Astrocyte of the spinal cord (primary cell): ENCODE measurements at regions not wholly inside any gene's neighbourhood (a gene's known extent, or its start where the extent isn't known, plus 50 kb on each side); places are given as distances from the start of the nearest gene placed in this dataset.

Experiments
- DNase-seq: peaks from one replicate; pipeline ENCODE4 v3.0.0; 2011; ENCODE audit warnings: low read depth, low spot score
- H3K4me3 ChIP-seq: 2 replicates; pipeline ENCODE4 v1.5.1; 2011; ENCODE audit warnings: low read depth, mild to moderate bottlenecking, low read length, moderate library complexity
- in situ Hi-C: cut with HindIII; loops from 2 replicates; pipeline ENCODE4 v1.10.0; 2017; ENCODE audit warnings: low sequenced_read_pairs
- TF ChIP-seq, protein P1 (sequence below): IDR thresholded peaks from 2 replicates; pipeline ENCODE4 v1.5.1; 2012; ENCODE audit warnings: low read depth, mild to moderate bottlenecking, low read length, inconsistent platforms

GRCh38 chr12:87930033-87930432, 99.2 kb downstream of the C12orf50 start:
- in situ Hi-C loops = no loop called here

DNA sequence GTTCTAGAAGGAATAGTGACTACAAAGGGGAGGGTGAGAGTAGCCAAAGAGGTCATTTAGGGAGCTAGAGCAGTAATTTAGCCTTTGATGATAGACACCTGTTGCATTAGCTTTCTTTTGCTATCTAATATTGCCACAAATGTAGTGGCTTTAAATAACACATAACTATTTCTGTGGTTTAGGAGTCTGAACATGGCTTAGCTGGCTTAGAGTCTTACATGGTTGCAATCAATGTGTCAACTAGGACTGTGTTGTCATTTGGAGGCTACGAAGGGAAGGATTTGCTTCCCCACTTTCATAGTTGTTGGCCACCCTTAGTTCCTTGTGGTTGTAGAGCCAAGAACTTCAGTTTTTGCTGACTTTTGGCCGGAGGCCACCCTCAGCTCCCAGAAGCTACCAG, 99.9 kb downstream of the C12orf50 start:
- no peak overlapping the region for H3K4me3 ChIP-seq
- in situ Hi-C loops = no loop called here
- TF ChIP-seq, protein P1, sequence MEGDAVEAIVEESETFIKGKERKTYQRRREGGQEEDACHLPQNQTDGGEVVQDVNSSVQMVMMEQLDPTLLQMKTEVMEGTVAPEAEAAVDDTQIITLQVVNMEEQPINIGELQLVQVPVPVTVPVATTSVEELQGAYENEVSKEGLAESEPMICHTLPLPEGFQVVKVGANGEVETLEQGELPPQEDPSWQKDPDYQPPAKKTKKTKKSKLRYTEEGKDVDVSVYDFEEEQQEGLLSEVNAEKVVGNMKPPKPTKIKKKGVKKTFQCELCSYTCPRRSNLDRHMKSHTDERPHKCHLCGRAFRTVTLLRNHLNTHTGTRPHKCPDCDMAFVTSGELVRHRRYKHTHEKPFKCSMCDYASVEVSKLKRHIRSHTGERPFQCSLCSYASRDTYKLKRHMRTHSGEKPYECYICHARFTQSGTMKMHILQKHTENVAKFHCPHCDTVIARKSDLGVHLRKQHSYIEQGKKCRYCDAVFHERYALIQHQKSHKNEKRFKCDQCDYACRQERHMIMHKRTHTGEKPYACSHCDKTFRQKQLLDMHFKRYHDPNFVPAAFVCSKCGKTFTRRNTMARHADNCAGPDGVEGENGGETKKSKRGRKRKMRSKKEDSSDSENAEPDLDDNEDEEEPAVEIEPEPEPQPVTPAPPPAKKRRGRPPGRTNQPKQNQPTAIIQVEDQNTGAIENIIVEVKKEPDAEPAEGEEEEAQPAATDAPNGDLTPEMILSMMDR = no peak
- no peak for DNase-seq

More at GRCh38 chr12:87930033-87930432, 99.2 kb downstream of the C12orf50 start:
- peak; percentile 78 for DNase-seq
- TF ChIP-seq, protein P1 = no peak
- H3K4me3 ChIP-seq = no peak overlapping the region

GRCh38 chr12:87928031-87928430, 101.2 kb downstream of the C12orf50 start:
- DNase-seq = no peak
- in situ Hi-C loops = no loop called here
- no peak overlapping the region for H3K4me3 ChIP-seq
- TF ChIP-seq, protein P1 = no peak

GRCh38 chr12:87925021-87925420, 104.2 kb downstream of the C12orf50 start:
- in situ Hi-C loops = no loop called here
- no peak for DNase-seq
- H3K4me3 ChIP-seq = no peak overlapping the region
- TF ChIP-seq, protein P1 = no peak

DNA sequence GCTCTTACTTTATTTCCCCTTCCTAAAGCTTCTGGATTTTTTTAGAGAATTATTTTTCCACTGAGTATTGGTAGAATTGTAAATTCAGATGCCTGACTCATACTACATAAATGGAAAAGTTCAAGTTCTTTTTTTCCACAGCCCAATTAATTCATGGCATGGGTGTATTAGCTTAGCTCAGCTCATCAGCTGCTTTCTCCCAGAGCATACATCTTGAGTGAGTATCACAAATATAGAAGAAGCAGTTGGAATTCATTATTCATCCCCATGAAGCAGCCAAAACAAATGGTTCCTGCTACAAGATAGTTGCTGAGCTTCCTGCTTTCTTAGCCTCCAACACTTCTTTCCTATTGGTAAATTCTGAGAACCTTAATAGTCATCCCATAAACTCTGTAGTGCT, 105.1 kb downstream of the C12orf50 start:
- TF ChIP-seq, protein P1 = no peak
- DNase-seq = peak; percentile 24
- in situ Hi-C loops = no loop called here
- H3K4me3 ChIP-seq = no peak overlapping the region

GRCh38 chr12:87923361-87923760, 105.8 kb downstream of the C12orf50 start:
- H3K4me3 ChIP-seq = no peak overlapping the region
- in situ Hi-C loops = no loop called here
- TF ChIP-seq, protein P1 = no peak
- peak; percentile 9 for DNase-seq

DNA sequence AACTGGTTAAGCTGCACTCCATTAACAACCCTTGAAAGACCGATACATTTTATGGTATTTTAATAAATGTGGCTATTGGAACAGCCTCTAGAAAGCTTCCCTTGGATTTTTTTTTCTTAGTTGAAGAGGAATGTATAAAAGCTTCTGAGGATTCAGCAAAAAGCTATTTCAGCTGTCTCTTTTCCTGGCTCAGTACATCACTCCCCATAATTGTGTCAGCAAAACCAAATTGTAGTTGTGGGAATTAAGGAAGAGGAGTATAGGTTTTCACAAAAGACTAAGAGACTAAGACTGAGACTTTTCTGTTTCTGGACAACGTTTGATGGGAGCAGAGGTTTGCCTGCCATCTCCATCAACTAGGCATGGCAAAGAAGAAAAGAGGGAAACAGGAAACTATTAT, 106.5 kb downstream of the C12orf50 start:
- no peak overlapping the region for H3K4me3 ChIP-seq
- TF ChIP-seq, protein P1 = no peak
- DNase-seq = no peak
- in situ Hi-C loops = no loop called here
